ENCODE measurements at regions not wholly inside any gene's neighbourhood (a gene's known extent, or its start where the extent isn't known, plus 50 kb on each side); places are given as distances from the start of the nearest gene placed in this dataset.

- no peak for TF ChIP-seq RAD21 (IDR thresholded peaks at IDR 0.05; ENCODE audit: low read depth)
- TF ChIP-seq CREB1 (IDR thresholded peaks at IDR 0.05; ENCODE audit: low read depth), result no peak
- no peak for TF ChIP-seq TAF1 (IDR thresholded peaks at IDR 0.05; ENCODE audit: low read depth)
- TF ChIP-seq CEBPB (IDR thresholded peaks at IDR 0.05), result no peak
- no peak for TF ChIP-seq NFIC (IDR thresholded peaks at IDR 0.05)
- no peak for TF ChIP-seq ZBTB7A (IDR thresholded peaks at IDR 0.05; ENCODE audit: low read depth)
- no peak for TF ChIP-seq EGR1 (IDR thresholded peaks at IDR 0.05)
- TF ChIP-seq USF1 (IDR thresholded peaks at IDR 0.05), result no peak
- no peak for TF ChIP-seq EP300 (IDR thresholded peaks at IDR 0.05; ENCODE audit: borderline replicate concordance)
- no peak for TF ChIP-seq REST (IDR thresholded peaks at IDR 0.05; ENCODE audit: low read depth)
- TF ChIP-seq FOXM1 (IDR thresholded peaks at IDR 0.05; ENCODE audit: borderline replicate concordance, low read depth), result no peak
- TF ChIP-seq TEAD4 (IDR thresholded peaks at IDR 0.05), result no peak
- no peak for TF ChIP-seq TCF12 (IDR thresholded peaks at IDR 0.05; ENCODE audit: low read depth)
- TF ChIP-seq YY1 (IDR thresholded peaks at IDR 0.05; ENCODE audit: low read depth), result no peak
- no peak for TF ChIP-seq MAX (IDR thresholded peaks at IDR 0.05)
These were observed 233.4 kb upstream of the FGGY start for GRCh38 chr1:59063501-59063900.

GRCh38 chr1:59064592-59064991 is 232.3 kb upstream of the FGGY start:
- no peak for TF ChIP-seq TCF12 (IDR thresholded peaks at IDR 0.05; ENCODE audit: low read depth)
- TF ChIP-seq RAD21 (IDR thresholded peaks at IDR 0.05; ENCODE audit: low read depth), result no peak
- TF ChIP-seq FOXM1 (IDR thresholded peaks at IDR 0.05; ENCODE audit: borderline replicate concordance, low read depth), result no peak
- no peak for TF ChIP-seq NFIC (IDR thresholded peaks at IDR 0.05)
- no peak for TF ChIP-seq MAX (IDR thresholded peaks at IDR 0.05)
- no peak for TF ChIP-seq EP300 (IDR thresholded peaks at IDR 0.05; ENCODE audit: borderline replicate concordance)
- TF ChIP-seq REST (IDR thresholded peaks at IDR 0.05; ENCODE audit: low read depth), result no peak
- no peak for TF ChIP-seq CREB1 (IDR thresholded peaks at IDR 0.05; ENCODE audit: low read depth)
- no peak for TF ChIP-seq YY1 (IDR thresholded peaks at IDR 0.05; ENCODE audit: low read depth)
- no peak for TF ChIP-seq CEBPB (IDR thresholded peaks at IDR 0.05)
- TF ChIP-seq USF1 (IDR thresholded peaks at IDR 0.05), result no peak
- TF ChIP-seq TEAD4 (IDR thresholded peaks at IDR 0.05), result no peak
- TF ChIP-seq ZBTB7A (IDR thresholded peaks at IDR 0.05; ENCODE audit: low read depth), result no peak
- no peak for TF ChIP-seq TAF1 (IDR thresholded peaks at IDR 0.05; ENCODE audit: low read depth)
- TF ChIP-seq EGR1 (IDR thresholded peaks at IDR 0.05), result no peak

GRCh38 chr1:59066236-59066635 is 230.7 kb upstream of the FGGY start:
- TF ChIP-seq USF1 (IDR thresholded peaks at IDR 0.05) (no peak), CEBPB (IDR thresholded peaks at IDR 0.05) (no peak), TAF1 (IDR thresholded peaks at IDR 0.05; ENCODE audit: low read depth) (no peak), NFIC (IDR thresholded peaks at IDR 0.05) (no peak), YY1 (IDR thresholded peaks at IDR 0.05; ENCODE audit: low read depth) (no peak), RAD21 (IDR thresholded peaks at IDR 0.05; ENCODE audit: low read depth) (no peak), REST (IDR thresholded peaks at IDR 0.05; ENCODE audit: low read depth) (no peak), ZBTB7A (IDR thresholded peaks at IDR 0.05; ENCODE audit: low read depth) (no peak)

GRCh38 chr1:59070610-59071009 is 226.3 kb upstream of the FGGY start:
- TF ChIP-seq EGR1 (IDR thresholded peaks at IDR 0.05), result no peak
- no peak for TF ChIP-seq USF1 (IDR thresholded peaks at IDR 0.05)

All from Ishikawa (cell line).